ENCODE measurements at regions not wholly inside any gene's neighbourhood (a gene's known extent, or its start where the extent isn't known, plus 50 kb on each side); places are given as distances from the start of the nearest gene placed in this dataset.

DNA sequence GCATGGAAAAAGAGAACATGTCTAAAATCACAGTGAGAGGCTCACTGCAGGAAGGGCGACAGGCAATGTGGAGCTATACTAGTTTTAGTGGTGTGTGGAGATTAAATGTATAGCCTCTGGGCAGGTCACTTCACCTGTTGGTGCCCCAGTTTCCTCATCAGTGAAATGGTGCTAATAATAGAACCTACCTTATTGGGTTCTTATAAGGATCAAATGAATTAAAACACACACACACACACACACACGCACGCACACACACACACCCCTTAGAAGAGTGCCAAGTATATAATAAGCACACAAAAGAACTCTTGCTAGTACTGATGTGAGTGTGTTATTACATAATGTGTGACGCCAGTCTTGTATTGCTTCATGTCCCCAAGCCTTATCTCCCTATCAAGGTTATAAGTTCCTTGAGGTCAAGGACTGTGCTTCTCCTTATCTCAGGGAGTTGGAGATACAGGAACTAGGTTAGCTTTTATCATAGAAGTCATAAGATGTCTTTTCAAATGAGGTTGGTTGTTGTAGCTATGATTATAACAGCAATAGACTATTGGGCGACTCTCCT lies 98.0 kb upstream of the CXCR4 start:
- DNase-seq (ENCODE audit: low read depth): no peak

DNA sequence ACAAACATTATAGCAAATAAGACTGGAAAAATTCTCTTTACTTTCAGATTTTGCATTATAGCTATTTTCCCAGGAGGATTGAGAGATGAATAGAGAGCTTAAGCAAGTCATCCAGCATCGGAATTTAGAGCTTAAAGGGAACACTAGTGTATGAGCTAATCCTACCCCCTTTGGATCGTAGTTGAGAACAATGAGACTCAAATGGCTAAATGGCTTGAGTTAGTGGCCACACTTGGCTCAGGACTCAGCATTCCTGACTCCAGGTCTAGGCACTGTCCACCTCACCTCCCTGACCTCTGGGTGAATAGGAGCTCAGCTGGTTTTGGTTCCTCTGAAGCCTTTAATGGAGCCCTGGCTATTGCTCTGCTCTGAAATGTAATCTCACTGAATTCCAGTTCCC lies 97.5 kb upstream of the CXCR4 start:
- no peak for DNase-seq (ENCODE audit: low read depth)

DNA sequence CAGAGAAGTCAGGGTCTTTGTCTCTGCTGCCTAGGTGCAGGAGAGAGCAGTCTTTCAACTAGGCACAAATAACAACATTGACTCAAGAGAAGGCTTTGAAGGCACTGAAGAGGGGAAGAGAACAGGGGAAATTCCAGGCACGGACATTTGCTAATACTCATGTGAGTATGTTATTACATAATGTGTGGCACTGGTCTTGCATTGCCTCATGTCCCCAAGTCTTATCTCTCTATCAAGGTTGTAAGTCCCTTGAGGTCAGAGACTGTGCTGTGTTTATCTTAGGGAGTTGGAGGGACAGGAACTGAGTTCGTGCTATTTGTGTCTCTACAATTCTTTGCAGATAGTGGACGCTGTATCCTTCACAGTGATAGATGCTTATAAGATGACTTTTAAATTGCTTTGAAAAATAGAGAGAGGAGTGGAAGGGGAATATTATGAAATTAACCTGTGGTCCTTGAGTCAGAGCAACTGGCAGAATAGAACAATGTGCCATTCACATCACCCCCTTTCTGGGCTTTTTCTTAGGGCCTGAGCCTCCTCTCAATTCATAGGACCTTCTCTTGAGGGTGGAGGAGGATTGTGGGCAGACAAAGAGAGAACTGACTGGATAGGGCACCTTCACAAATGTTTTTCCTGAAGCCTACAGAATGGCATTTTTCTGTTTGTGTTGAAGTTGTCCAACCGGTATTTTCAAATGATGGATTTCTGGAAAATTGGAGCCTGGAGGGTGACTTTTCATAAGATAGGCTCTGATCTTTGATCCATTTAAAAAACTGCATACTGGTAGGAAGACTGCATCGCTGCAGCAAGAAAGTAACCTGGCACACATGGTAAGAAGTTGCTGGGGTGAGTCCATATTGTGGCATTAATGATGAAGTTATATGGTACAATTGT lies 96.6 kb upstream of the CXCR4 start:
- DNase-seq (ENCODE audit: low read depth): no peak

DNA sequence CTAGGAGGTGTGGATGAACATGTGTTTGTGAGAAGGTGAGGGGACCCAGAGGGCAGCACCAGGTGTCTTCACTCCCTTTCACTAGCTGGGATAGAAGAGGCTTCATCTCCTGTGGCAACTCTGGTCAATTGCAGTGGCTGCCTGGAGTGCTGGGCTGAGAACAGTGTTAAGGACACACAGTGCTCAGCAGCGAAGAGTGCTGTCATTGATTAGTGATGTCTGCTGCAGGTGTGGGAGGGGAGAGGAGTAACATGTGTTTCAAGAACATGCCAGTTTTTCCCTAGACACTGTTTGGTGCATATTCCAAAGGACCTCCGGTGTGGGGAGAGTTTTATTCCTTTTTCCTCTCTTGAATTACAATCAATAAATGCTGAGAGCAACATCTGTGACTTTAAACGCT lies 95.9 kb upstream of the CXCR4 start:
- no peak for DNase-seq (ENCODE audit: low read depth)

DNA sequence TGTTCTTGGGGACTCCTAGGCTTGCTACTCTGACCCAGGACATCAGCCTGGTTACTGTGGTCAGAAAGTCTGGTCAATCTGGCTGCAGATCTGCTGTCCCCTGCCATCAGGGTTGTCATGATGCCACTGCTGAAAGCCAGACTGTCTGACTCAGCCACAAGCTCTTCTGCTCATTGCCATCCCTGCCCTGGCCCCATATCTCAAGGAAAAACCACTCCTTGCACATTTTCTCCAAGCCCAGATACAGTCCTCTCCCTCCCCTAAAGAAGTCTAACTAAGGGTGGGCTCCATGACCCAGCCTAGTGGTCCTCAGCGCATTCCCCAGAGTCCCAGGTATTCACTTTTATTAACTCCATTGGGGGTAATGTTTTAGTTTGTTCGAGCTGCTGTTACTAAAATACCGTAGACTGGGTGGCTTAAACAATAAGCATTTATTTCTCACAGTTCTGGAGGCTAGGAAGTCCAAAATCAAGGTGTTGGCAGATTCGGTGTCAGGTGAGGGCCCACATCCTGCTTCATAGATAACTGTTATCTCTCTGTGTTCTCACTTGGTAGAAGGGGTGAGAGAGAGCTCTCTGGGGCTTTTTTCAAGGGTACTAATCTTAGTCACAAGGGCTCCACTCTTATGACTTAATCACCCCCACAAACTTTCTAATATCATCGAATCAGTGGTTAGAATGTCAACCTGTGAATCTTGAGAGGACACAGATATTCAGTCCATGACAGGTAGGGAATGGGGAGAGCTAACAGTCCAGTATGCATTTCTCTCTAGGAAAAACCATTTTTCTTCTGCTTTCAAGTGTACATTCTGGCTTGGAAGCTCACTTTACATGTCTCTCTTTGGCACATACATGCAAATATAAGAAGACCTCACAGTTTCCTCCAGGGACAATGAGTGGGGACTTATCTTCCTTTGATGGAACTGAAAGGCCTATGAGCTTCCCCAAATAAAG lies 94.8 kb upstream of the CXCR4 start:
- no peak for DNase-seq (ENCODE audit: low read depth)

DNA sequence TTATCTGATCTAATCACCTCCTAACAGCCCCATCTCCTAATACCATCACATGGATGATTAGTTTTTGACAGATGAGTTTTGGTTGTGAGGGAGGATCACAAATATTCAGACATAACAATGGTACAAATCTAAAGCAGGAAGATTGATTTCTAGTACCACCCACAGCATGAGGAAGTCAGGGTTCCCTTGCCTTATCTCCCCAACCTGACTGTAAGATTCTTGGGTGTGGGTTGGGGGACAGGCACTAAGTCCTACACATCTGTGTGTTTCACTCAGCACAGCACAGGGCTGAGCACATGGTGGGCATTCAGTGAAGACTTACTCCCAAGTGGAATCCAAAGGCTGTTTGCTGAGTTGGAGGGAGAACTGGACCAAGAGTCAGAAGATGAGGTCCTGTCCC lies 93.8 kb upstream of the CXCR4 start:
- DNase-seq (ENCODE audit: low read depth): no peak

DNA sequence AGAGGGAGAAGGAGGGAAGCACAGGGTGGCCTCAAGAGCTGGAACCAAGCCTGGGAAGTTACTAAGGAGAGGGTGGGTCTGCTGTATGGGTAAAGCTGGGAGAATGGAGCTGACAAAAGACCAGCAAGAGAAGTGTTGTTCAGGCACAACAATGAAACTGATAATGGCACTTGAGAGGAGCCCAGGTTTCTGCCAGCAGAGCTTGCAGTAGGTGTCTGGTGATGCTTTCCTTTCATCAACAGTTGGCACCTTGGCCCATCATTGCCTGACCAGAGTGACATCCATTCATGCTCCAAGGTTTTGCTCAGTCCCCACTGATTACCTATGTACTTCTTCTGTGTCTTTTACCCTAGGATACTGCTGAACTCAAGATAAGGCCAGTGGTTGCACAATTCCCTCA lies 92.9 kb upstream of the CXCR4 start:
- DNase-seq (ENCODE audit: low read depth): no peak

DNA sequence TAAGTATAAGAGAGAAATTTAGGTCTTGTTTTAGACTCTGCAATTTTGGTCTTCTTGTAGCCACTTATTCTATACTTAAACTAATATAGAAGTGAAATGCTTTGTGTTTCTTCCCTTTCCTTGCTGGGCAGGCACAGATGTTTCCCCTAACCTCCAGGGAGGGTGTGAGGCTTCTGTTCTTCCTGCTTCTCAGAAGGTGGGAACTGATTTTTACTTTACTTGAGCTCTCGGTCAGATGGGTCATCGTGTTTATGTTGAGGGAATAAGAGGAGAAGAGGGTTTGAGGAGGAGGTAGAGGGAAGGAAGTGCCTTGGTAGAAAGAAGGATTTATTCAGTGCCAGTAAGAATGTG lies 92.5 kb upstream of the CXCR4 start:
- no peak for DNase-seq (ENCODE audit: low read depth)

DNA sequence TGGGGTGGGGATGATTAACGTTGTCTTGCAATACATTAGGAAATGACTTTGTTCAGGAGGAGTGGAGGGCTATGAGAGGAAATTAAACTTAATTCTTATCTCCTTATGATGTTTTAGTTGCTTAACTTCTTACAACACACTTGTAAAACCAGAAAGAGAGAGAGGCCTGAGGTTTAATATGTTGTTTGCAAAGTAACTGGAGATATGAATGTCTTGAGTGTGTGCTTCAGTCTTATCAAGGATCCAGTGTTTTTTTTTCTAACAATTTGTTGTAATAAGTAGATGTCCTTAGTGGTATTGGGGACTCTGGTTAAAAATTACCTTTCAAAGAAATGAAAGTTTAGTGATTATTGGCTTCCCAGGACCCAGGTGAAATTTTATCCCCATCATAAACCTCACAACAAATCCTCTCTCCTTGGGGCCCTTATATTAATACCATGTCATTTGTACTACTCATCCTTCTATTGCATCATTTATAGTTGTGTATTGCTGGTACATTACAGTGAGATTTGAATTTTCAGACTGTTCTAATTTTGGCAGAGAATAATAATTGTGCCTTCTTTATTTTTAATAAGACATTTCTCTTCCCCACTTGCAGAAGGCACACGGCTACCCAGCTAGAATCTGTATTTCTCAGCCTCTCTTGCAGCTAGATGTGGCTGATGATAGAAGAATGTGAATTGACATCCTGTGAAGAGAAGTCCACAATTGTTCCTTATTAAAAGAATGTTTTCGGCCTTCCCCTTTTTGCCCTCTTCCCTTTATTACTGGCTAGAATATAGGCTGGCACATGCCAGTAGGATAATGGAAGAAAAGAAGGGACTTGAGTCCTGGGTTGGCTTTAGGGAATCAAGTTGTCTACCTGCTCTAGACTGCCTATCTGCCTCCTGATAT lies 91.9 kb upstream of the CXCR4 start:
- no peak for DNase-seq (ENCODE audit: low read depth)

DNA sequence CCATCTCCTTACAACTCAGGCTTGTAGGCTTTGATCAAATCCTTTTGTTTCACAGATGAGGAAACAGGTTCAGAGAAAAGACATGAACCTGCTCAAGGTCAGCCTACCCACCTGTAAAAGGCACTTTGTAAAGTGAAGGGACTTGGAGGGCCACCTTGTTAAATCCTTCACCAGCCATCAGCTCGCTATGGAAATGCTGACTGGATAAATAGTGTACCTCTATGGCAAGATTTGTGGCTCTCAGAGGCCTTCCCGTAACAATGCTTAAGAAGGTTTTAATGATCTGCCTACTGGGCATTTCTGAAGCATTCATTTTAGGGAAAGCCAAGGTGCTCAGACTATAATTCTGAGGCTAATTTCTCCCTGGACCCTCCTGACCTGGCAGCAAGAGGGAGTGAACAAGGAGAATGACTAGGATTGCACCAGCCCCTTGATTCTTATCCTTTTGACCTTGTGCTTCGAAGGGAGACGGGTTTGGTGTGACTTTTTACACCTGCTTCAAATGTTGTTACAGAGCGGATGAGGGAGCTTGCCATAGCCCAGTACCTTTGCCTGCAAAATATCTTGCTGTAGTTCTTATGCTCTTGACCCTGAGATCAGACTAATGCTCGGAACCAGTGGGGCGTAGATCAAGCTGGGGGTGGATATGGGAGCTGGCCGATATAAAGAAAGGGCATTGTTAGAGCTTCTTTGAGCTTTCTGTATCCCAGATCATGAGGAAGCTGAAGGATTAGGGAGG lies 90.9 kb upstream of the CXCR4 start:
- DNase-seq (ENCODE audit: low read depth): no peak

DNA sequence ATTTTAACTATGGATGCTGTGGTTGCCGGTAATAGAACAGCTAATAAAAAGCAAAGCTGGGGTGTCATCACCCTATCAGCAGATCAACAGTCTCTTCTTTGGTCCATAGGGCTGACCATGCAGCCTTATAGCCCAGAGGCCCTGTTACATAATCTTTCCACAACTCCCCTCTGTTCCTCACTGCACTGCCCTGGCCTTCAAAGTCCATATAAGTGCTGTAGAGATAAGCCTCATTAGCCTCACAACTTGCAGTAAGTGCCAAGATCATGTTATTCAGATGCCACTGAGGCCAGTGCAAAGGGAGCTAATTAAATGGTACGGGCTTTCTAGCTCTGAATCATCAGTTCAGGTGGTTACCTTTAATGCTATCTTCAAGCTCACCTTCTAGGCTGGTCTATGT lies 89.7 kb upstream of the CXCR4 start:
- no peak for DNase-seq (ENCODE audit: low read depth)

DNA sequence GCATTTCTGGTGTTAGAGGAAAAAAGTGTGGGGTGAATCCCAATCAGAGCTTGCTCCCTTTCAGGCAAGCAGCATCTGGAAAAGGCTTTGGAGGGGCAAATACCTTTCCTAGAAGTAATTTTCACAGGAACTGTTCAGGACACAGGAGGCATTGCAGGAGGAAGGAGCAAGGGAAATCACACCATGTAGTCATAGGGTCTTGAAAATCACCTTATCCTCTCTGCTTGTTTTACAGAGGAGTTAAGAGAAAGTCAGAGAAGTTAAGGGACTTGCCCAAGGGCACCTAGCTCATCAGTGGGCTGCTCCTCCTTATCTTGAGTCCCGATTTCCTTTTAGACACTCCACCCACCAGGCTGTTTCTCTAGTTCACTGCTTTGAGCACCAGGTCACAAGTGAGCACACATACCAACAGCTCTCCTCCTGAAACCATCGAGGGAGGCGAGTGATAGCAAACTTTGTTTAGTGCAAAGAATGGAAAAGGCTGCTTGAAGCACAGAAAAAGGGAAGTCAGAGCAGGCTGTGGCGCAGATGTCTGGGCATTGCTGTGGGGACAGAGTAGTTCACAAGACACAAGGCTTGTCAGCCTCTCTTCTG lies 89.2 kb upstream of the CXCR4 start:
- no peak for DNase-seq (ENCODE audit: low read depth)

DNA sequence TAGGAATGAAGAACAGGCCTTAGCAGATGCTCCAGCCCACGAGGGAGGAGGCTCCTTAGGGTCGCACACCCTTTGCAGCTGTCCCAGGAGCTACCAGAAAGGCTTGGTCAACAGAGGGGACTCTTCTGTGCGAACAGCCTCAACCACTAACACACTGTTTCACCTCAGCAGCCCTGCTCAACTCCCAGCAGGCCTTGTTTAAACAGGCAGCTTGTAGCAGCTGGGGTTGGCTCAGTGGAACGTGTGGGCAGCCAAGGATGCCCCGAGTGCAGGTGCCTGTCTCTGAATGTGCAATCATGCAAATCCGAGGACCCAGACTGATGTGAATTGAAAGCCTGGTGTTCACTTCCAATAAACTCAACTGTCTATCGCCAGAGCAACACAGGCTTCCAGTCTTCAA lies 88.7 kb upstream of the CXCR4 start:
- no peak for DNase-seq (ENCODE audit: low read depth)

DNA sequence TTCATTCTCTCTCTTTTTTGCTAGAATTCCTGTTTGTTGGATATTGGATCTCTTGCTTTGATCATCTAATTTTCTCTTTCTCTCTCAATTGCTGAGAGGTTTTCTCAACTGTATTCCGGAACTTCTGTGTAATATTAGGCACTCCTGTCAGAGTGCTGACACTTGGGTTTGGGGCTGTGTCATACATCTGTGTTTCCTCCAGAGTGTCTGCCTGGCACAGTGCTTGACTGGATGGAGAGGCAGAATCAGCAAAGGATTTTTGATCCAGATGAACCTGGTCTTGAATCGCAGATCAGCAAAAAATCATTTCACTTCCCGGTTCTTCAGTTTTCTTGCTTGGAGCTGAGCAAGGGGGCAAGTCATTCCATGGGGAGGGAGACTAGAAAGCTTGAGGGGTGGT lies 87.7 kb upstream of the CXCR4 start:
- DNase-seq (ENCODE audit: low read depth): no peak

DNA sequence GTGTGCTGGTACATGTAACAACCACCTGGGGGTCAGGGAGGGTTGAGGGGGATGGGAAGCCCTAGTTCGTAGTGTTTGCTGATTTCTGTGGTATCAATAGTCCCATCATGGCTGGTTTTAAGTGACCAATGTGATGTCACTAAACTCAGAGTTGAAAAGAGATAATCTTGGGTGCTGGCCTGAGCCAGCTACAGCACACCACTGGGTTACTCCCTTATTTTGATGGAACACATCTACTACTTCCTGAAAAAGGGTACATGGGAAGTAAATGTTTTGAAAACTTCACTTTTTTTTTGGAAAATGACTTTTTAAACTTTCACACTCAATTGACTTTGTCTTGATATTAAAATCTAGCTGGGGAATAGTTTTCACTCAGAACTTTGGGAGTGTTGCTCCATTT lies 87.0 kb upstream of the CXCR4 start:
- no peak for DNase-seq (ENCODE audit: low read depth)

DNA sequence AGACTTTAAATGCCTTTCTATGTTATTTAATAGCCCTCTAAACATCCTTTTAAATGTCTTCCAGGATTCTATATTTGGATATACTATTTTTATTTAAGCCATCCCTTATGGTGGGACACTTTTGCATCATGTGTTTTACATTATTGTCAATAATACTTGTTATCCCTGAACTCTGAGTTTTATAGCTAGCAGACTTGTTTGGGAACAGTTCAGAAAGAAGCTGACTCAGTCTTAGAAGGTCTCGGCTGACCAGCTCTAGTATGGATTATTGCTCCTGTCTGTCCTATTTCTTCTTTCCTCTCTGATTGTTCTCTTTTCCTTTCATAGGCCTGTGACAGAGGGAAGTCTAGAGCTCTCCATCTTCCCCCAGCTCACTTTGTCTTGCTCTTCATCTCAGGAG lies 77.3 kb upstream of the CXCR4 start:
- no peak for DNase-seq (ENCODE audit: low read depth)

DNA sequence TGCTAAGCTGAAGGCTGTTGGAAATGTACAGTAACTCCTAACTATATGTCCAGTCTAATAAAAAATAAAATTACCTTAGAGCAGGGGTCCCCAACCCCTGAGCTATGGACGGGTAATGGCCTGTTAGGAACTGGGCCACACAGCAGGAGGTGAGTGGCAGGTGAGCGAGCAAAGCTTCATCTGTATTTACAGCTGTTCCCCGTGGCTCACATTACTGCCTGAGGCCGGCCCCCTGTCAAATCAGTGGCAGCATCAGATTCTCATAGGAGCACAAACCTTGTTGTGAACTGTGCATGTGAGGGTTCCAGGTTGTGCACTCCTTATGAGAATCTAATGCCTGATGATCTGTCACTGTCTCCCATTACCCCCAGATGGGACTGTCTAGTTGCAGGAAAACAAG lies 73.1 kb upstream of the CXCR4 start:
- no peak for DNase-seq (ENCODE audit: low read depth)

DNA sequence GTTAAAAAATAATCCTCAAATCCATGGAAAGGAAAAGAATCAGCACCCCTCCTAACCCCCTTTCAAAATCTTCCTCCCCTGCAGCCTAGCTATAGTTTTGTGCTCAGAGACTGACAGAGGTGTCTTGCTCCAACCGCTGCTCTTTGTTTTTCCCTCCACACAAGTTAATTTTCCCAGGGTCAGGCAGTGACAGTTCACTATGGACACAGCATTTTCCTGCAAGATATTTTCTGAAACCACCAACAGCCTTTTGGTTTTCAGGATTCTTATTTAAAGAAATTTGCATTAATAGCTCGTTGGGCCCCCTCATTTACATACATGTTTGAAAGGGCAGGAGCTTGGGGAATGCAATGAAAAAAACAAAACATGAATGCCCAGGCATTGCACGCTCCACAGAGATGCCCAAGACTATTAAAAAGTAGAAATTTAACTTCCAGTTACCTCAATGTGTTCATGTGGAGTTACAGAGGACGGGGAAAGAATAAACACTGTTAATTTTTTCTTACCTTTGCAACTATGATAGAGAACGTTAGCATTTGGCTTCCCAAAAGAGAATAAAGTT lies 71.4 kb upstream of the CXCR4 start:
- DNase-seq (ENCODE audit: low read depth): no peak

DNA sequence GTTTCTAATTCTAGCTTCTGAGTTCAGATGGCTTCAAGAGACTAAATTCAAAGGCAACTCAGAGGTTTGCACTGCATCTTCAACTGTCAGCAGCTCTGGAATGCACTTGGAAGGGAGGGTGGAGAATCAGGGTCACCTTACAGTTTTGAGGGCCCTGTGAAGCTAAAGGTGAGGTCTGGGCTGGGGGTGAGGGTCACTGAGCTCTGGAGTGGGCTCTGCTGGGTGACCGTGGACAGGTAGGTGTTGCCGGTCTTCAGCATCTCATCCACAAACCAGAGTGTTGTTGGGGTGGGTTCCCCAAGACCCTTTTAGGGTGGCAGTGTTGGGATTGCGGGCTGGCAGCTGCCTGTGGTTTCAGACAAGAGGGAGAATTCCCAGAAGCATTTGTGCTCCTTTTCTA lies 70.1 kb upstream of the CXCR4 start:
- no peak for DNase-seq (ENCODE audit: low read depth)

Data from RPMI7951 (cell line).